Stimulated activated CD4-positive, alpha-beta T cell treated with anti-CD3 and anti-CD28 coated beads, Interleukin-15, amount 100 ng/mL, for 48 hours (primary cell): ENCODE measurements at regions not wholly inside any gene's neighbourhood (a gene's known extent, or its start where the extent isn't known, plus 50 kb on each side); places are given as distances from the start of the nearest gene placed in this dataset.

Experiments used
- DNase-seq, 2 donors: peaks; one replicate each; pipeline ENCODE4 v3.0.0-alpha.2; 2020; ENCODE audit warnings: low read depth in 2 of 2

DNA sequence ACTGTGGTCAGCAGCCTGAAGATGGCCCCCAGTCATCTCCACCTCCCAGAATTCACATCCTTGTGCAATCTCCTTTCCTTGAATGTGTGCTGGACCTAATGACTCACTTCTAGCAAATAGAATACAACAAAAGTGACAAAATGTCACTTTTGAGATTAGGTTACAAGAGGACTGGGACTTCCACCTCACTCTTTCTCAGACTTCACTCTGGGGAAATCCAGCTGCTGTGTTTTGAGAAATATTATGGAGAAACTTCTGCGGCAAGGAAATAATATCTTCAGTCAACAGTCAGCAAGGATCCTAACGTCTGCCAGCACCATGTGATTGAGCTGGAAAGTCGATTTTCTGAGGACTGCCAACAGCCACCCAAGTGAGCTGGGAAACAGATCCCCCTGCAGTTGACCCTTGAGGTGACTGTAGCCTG is 70.5 kb upstream of the GADD45A start:
- no peak for DNase-seq

DNA sequence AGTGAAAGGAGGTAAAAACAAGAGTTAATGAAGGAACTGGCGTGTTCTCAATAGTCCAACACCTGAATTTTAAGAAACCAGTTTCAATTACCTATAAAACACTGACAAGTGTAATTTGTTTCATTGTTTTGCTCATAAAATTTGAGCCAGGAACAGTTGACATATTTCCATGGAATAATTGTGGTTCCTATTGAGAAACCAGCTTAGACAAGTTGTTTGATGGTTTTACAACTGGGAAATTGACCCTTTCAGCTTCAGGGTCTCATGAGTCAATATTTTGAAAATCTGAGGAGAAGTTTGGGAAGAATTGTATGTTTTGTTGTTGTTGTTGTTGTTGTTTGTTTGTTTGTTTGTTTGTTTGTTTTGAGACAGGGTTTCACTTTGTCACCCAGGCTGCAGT is 69.1 kb upstream of the GADD45A start:
- no peak for DNase-seq

DNA sequence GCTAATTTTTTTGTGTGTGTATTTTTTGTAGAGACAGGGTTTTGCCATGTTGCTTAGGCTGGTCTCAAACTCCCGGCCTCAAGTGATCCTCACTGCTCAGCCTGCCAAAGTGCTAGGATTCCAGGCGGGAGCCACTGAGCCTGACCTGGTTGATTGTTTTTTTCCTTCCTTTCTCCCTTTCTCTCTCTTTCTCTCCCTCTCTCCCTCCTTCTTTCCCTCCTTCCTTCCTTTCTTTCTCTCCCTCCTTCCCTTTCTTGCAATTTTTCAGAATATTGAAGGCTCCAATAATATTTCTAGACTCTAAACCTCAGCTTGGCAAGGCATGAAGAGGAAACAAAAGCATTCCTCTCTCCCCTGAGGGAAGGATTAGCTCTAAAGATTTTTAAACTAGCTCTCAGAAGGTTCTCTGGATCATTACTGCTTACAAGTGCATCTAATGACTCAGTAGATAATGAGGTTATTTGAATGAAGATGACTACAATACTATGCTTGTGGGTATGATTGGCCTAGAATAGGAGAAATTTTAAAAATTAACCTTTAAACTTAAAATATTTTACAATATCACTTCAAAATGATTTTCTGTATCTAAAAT is 68.5 kb upstream of the GADD45A start:
- DNase-seq, result no peak

DNA sequence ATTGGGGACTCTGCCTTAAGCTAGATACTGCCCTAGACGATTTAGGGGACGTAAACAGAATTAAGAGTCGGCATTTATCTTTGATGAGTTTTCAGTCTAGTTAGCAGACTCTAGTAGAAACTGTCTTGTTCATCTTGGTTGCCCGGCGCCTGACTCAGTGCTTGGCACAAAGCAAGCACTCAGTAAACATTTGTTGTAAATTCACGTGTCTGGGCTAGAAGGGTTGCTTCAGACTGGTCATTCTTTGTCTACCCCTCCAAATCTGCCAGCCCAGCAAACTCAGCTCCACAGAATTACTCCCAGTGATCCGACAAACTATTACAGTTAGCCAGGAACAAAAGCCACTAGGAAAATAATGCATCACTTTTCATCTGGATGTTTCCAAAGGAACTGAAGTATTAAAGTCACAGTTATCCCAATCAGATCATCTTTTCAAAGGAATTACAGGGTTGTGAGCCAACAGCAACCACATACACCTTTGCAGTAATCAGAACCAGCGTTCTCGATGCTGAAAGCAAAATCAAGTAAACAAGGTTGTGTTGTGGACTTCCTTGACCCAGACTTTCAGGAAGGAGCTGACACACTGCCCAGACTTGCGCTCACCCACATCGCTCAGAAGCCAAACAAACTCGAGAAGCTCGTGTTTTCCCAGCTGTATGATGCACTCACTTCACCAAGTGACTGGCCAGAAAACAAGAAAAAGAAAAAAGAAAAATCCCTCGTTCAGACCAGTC is 66.5 kb upstream of the GADD45A start:
- no peak for DNase-seq

DNA sequence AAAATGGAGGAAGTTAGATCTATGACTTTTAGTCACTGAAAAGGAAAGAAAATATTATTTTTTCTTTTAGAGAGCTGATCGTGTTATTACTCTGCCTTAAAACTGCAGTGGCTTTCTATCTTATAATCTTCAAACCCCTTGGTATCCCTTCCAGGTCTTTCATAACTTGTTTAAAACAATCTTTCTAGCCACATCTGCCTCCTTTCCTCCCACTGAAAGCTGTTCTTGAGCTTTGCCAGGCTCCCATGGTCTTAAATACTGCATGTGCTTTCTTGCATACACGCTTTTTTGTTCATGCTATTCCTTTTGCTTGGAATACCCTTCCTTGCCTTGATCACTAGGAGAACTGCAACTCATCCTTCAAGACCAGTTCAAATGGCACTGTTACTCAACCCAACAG is 65.9 kb upstream of the GADD45A start:
- DNase-seq, result no peak

DNA sequence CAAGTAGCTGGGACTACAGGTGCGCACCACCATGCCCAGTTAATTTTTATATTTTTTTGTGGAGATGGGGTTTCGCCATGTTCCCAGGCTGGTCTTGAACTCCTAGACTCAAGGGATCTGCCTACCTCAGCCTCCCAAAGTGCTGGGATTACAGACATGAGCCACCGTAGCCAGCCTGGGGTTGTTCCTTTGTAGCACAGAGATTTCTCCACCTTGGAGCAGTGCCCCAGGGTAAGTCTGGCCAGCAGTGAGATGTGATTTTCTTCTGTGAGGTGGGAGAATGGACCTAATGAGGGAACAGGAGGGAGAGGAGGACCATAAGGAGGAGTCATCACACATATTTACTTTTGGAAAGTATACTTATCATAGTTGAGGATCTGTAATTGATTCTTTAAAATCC is 61.1 kb upstream of the GADD45A start:
- DNase-seq, result no peak

DNA sequence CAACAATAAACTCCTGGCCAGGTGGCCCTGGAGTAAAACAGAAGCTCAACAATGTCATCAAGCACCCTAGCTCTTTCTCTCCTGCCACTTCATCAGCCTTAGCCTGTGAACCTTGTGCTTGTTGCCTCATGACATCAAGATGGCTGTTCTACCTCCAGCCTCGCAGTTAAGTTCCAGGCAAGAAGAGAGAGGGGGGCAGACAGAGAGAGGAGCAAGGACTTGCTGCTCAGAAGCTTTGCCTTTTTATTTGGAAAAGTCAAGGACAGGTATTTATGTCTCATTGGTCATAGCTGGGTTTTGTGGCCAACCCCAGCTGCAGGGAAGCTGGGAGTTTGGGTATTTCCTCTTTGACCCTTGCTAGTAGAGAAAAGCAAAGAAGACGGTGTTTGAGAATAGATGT is 60.3 kb upstream of the GADD45A start:
- no peak for DNase-seq

DNA sequence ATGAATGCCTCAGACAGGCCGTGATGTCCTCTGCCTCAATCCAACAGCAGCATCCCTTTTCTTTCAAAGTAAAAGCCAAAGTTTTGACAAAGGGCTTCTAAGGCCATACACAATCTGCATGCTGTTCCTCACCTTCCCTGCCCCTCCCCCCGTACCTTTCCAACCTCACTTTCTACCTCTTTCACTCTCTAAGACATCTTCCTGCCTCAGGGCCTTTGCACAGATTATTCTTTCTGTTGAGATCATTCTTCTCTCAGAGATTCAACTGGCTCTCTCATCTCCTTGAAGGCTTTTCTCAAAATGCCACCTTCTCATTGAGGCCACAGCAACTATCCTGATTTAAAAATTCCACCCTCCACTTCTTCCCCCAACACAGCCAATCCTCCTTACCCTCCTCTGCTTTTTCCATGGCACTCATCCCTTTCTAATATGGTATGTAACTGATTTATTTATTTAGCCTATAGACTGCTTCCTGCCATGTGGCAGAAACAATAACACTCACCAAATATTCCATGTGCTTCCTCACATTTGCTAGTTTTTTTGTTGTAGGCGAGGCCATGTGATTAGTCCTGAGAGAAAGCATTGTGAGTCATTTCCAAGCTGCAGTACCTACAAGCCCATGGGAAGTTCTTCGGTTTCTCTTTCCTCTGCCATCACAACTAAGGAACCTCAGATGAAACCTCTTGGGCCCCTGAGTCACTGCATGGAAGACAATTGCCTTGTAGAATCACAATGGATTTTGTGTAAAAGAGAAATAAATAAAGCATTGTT is 58.7 kb upstream of the GADD45A start:
- DNase-seq, result no peak

DNA sequence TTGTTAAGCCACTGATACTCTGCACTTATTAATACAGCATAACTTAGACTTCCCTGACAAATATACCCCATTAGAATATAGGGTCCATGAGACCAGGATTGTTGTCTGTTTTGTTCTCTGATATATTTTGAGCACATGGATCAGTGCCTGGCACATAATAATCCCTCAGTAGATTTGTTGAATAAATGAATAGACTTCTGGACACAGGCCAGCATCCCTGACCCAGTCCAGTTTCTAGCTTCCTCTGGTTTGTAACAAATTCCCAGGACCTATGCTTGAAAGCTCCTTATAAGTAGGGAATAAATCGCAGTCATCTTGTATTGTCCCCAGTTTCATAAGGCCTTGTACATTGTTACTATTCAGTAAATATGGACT is 58.2 kb upstream of the GADD45A start:
- DNase-seq, result no peak

DNA sequence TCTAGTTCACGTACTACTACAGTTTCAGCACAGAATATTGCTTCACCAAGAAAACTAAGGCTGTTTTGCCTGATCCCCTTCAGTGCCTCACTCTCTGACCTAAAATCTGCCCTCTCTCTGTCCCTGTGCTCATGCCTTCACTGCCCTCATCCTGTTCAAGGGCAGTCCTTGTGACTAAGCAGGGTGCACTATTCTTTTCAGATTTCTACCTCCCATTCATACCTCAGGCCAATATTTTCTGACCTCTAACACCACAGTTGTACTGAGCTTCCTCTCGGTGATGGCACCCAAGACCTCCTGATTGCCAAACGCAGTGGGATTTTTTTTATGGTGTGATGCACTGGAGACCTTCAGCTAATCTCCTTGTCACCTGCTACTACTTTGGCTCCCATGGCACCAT is 57.7 kb upstream of the GADD45A start:
- no peak for DNase-seq

DNA sequence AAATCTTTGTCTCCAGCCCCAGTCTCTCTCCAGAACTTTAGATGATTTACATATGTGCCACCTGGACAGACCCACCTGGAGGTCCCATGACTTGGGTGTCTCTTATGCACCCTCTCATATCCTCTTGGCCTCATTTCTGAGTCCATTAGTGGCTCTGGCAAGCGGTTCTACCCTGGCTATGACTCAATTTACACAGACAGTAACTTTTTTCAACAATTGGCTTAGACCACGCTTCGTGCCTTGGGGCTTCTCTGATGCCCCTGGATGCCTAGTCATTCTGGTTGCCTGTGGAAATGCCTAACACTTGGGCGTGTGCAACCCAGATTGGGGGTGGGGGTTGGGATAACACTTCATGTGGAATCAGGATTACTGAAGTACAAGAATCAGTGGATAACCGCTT is 57.1 kb upstream of the GADD45A start:
- DNase-seq, result no peak

DNA sequence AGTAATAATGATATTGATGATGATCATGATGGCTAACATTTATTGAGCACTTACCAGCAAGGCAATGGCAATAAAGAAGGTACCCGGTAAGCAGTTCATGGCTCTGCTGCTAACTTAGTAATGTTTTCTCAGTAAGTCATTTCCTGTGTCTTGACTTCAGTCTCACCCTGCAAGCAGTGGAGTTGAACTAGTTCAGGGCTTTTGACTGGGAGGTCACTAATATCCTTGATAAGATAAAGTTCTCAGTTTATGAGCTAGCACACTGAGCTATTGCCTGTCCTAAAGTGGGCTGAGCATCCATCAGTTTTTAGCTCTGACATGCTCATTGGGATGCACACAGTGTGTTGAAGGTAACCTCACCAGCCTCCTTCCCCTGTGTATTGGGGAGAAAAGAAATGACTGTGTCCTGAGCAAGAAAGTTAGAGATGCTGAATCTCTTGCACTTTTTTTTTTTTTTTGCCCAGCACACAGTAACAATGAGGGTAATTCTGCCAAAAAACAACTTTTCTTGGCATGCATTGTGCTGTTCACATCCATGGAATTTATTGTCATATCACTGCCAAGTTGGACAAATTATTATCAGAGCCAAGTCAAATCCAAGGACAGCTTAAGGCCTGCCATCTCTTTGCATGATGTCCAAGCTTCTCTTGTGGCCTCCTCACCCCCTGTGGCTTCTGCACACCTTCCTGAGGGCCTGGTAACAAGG is 55.5 kb upstream of the GADD45A start:
- no peak for DNase-seq

DNA sequence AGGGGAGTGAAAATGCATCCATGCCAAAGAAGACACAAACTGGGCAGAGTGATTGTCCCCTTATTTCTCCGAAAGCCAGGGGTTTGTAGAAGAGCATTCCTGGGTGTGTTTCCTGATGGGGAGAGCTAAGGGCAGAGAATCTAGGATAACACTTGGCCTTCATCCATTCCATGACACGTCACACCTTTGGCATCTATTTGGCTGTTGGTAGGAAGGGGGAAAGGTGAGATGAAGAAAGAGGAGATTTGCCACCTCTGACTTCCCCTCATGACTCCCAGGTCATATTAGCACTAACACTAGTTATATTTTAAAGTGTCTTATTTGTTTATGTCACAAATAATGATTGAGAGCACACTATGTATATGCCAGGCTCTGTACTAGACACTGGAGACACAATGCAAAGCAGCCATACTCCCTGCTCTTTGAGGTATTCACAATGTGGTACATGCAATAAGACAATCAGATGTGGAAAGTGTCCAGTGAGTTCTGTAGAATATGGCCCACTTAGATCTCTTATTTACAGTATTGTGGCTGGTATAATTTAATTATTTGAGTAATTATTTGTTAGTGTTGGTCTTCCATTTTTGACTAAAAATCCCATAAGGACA is 54.5 kb upstream of the GADD45A start:
- DNase-seq, result no peak

DNA sequence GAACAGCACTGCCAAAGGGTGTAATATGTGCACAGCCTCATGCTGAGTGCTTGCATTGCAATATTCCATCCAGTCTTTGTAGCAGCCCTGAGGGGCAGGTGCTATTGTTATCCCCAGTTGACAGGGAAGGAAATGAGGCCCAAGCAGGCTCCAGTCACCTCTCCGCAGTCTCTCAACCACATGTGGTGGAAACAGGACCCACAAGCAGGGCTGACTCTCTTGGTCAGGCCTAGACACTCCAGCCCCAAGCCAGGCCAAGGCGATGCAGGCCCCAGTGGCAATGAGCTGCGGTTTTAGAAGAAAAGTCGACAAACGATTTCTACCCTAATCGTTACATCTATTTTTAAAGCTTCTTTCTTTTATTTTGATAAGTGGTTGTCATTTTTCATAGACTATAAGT is 52.6 kb upstream of the GADD45A start:
- DNase-seq, result no peak

DNA sequence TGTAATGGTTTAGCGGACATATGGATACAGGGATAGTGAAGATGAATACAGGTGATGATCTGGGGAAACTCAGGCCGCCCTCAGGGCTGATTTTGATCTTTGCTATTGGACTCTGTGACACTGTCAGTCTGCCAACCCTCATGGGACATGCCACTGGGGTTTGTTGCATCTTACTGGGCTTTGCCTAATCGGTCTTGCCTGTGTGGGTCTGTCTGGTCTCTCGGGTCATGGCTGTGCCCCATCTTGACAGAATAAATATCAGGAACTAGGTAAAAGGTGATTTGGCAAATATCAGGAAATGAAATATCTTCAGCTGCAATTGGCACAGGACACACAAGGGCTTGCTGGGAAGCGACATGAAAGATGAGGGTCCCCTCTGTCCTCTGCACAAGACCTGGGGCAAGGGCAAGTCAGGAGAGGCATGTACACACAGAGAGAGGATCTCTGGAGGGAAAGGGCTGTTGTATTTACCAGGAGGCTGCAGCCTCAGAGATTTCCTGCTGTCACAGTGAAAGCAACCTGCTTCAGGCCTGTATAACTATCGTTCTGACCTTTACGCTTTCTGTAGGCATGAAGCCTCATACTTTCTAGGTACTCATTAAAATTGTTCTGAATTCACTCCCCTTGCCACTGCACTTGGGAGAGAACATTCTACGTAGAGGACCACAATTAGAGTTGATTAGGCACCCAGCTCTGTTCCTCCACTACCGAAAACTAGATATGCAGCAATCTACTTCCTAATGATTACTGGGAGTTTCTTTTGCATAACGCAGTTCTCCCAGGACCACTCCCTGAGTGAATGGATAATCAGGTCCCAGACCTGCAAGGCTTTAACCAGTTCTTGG is 52.0 kb upstream of the GADD45A start:
- no peak for DNase-seq

DNA sequence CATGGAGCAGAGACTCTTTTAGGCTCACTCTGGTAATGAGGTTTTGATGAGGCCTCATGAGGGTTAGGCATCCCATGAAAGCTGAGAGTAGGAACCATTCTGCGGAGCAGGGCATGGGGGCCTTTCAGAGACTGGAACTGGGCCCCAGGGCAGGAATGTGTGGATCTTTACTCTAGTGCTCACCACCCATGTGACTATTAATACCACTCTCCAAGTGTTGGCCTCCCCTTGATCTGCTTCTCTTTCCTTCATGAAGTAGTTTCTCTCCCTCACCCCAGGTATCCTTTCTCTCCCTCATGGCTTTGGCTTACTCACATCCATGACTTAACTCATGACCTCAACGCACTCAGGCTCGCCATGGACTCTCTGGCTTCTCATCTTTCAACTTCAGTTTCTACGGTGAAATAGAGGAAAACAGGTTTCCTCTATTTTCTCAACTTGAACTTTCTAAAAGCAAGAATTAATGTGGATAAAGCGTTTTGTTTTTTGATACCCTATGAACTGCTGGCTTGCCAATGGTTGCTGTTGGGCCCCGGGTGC is 50.5 kb upstream of the GADD45A start:
- DNase-seq, result no peak

DNA sequence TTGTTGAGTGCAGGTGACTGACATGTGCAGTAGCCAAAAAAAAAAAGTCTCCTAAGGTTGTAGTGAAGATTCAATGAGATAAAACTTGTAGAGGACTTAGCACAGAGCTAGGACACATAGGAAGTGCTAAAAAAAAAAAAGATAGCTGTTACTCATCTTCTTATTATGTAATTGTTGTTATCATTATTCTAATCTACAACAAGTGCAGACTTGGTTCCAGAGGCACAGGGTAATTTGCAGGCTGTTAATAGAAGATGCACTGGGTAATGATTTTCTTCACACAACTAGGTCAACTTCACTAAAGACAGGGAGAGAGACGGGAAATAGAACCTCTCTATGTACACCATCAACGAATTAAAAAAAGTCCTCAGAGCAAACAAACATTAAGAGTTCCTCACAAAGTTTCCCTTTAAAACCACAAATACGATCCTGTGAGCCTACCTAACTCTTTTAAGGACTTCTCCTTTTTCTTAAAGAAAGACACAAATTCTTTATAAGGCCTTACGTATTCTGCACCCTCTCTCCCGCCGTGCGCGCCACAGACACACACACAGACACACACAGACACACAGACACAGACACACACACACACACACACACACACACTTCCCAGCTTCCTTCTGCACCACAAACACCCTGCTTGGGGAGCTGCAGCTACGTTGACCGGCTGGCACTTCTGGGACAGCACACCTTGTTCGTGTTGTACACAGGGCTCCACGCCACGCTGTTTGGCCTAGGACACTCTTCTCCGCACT is 49.8 kb upstream of the GADD45A start:
- no peak for DNase-seq
